HEK293 (cell line): ENCODE measurements at regions not wholly inside any gene's neighbourhood (a gene's known extent, or its start where the extent isn't known, plus 50 kb on each side); places are given as distances from the start of the nearest gene placed in this dataset.

Source experiments
- MYNN ChIP-seq: fragments of 450-650 bp; formaldehyde crosslinking; IDR thresholded peaks from 2 replicates; pipeline ENCODE4 v1.5.1; 2016; ENCODE audit warnings: missing biosample characterization, missing genetic modification characterization, borderline replicate concordance
- ZBTB7A ChIP-seq: fragments of 450-650 bp; formaldehyde crosslinking; IDR thresholded peaks from 2 replicates; pipeline ENCODE4 v1.5.1; 2016; ENCODE audit warnings: low read depth, missing biosample characterization, missing genetic modification characterization
- ZBTB8A ChIP-seq: fragments of 450-650 bp; formaldehyde crosslinking; IDR thresholded peaks from 2 replicates; pipeline ENCODE4 v1.5.1; 2016; ENCODE audit warnings: missing biosample characterization, missing genetic modification characterization
- ZNF112 ChIP-seq: fragments of 450-650 bp; formaldehyde crosslinking; IDR thresholded peaks from 2 replicates; pipeline ENCODE4 v1.5.0; 2017; ENCODE audit warnings: missing biosample characterization, missing genetic modification characterization
- ZNF146 ChIP-seq: fragments of 450-650 bp; formaldehyde crosslinking; IDR thresholded peaks from 2 replicates; pipeline ENCODE4 v1.5.1; 2016; ENCODE audit warnings: missing biosample characterization, missing genetic modification characterization
- ZNF274 ChIP-seq, 2 experiments: fragments of 200-500 bp in 1 of 2; fragments of 450-650 bp in 1 of 2; sonication (Bioruptor generic) in 1 of 2; formaldehyde crosslinking in 1 of 2; IDR thresholded peaks; 2 replicates each; pipeline versions ENCODE4 v1.5.1 to v1.6.1; 2014 to 2016; ENCODE audit warnings: borderline replicate concordance in 1 of 2, inconsistent platforms in 1 of 2, low read length in 1 of 2, missing biosample characterization in 1 of 2, missing genetic modification characterization in 1 of 2
- ZNF366 ChIP-seq: fragments of 450-650 bp; formaldehyde crosslinking; conservative IDR thresholded peaks from 2 replicates; pipeline ENCODE4 v1.5.1; 2016; ENCODE audit warnings: missing biosample characterization, missing genetic modification characterization
- TF ChIP-seq, protein P1 (sequence below): fragments of 450-650 bp; formaldehyde crosslinking; IDR thresholded peaks from 2 replicates; pipeline ENCODE4 v1.5.1; 2016; ENCODE audit warnings: missing biosample characterization, missing genetic modification characterization, low read depth
- TF ChIP-seq, protein P2 (sequence below): fragments of 450-650 bp; formaldehyde crosslinking; IDR thresholded peaks from 2 replicates; pipeline ENCODE4 v1.5.1; 2016; ENCODE audit warnings: missing biosample characterization, missing genetic modification characterization
- TF ChIP-seq, protein P3 (sequence below): fragments of 450-650 bp; formaldehyde crosslinking; IDR thresholded peaks from 2 replicates; pipeline ENCODE4 v1.5.1; 2016; ENCODE audit warnings: missing biosample characterization, missing genetic modification characterization

DNA sequence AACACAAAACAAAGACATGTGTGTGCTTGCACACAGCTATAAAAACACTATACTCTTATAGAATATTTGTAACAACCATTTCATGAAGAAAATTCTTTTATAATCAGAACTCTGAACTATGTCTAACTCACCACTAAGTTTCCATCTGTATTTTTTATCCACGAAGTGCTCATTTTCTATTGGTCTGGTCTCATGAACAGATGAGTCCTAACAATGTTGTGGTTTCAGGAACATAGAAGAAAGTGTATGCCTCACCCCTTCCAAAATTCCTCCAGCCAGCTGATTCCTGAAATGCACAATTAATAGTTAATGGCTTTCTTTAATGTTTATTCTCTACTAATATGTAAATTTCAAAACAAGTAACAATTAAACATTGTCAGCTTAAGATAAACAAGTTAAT lies 325.3 kb upstream of the GRAMD2B start:
- TF ChIP-seq ZBTB8A (tag by site-specific recombination), result no peak
- TF ChIP-seq, protein P1, sequence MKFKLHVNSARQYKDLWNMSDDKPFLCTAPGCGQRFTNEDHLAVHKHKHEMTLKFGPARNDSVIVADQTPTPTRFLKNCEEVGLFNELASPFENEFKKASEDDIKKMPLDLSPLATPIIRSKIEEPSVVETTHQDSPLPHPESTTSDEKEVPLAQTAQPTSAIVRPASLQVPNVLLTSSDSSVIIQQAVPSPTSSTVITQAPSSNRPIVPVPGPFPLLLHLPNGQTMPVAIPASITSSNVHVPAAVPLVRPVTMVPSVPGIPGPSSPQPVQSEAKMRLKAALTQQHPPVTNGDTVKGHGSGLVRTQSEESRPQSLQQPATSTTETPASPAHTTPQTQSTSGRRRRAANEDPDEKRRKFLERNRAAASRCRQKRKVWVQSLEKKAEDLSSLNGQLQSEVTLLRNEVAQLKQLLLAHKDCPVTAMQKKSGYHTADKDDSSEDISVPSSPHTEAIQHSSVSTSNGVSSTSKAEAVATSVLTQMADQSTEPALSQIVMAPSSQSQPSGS (tag by site-specific recombination), result no peak
- no peak for TF ChIP-seq MYNN (tag by site-specific recombination)
- TF ChIP-seq ZNF146 (tag by site-specific recombination), result no peak
- no peak for TF ChIP-seq ZNF112
- TF ChIP-seq ZBTB7A (tag by site-specific recombination), result no peak
- TF ChIP-seq ZNF274 (IDR thresholded peaks at IDR 0.05; ENCODE audit: low read length), result no peak
- TF ChIP-seq ZNF274 (tag by site-specific recombination; IDR thresholded peaks at IDR 0.05; ENCODE audit: borderline replicate concordance), result no peak
- TF ChIP-seq, protein P2, sequence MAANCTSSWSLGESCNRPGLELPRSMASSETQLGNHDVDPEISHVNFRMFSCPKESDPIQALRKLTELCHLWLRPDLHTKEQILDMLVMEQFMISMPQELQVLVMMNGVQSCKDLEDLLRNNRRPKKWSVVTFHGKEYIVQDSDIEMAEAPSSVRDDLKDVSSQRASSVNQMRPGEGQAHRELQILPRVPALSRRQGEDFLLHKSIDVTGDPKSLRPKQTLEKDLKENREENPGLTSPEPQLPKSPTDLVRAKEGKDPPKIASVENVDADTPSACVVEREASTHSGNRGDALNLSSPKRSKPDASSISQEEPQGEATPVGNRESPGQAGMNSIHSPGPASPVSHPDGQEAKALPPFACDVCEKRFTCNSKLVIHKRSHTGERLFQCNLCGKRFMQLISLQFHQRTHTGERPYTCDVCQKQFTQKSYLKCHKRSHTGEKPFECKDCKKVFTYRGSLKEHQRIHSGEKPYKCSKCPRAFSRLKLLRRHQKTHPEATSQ, result no peak
- TF ChIP-seq, protein P3, sequence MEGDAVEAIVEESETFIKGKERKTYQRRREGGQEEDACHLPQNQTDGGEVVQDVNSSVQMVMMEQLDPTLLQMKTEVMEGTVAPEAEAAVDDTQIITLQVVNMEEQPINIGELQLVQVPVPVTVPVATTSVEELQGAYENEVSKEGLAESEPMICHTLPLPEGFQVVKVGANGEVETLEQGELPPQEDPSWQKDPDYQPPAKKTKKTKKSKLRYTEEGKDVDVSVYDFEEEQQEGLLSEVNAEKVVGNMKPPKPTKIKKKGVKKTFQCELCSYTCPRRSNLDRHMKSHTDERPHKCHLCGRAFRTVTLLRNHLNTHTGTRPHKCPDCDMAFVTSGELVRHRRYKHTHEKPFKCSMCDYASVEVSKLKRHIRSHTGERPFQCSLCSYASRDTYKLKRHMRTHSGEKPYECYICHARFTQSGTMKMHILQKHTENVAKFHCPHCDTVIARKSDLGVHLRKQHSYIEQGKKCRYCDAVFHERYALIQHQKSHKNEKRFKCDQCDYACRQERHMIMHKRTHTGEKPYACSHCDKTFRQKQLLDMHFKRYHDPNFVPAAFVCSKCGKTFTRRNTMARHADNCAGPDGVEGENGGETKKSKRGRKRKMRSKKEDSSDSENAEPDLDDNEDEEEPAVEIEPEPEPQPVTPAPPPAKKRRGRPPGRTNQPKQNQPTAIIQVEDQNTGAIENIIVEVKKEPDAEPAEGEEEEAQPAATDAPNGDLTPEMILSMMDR (tag by site-specific recombination), result no peak
- TF ChIP-seq ZNF366 (tag by site-specific recombination), result no peak
